OCI-LY3 (cell line): ENCODE measurements at regions not wholly inside any gene's neighbourhood (a gene's known extent, or its start where the extent isn't known, plus 50 kb on each side); places are given as distances from the start of the nearest gene placed in this dataset.

ENCODE experiments used
- CTCF ChIP-seq: fragments of 200-600, 300-600 bp; sonication (generic); IDR thresholded peaks from 2 replicates; pipeline ENCODE4 v1.5.1; 2014; ENCODE audit warnings: antibody characterized with exemption, low read length, low read depth
- EZH2phosphoT487 ChIP-seq: fragments of 200-600 bp; shearing (Covaris generic); IDR thresholded peaks from 2 replicates; pipeline ENCODE4 v1.6.1; 2018; ENCODE audit warnings: antibody characterized with exemption, mixed run types, low read depth

GRCh38 chr9:12554636-12555035, 138.5 kb upstream of the TYRP1 start:
- TF ChIP-seq CTCF (peak; percentile 51), EZH2phosphoT487 (no peak)
